Panc1 (cell line): ENCODE measurements at regions not wholly inside any gene's neighbourhood (a gene's known extent, or its start where the extent isn't known, plus 50 kb on each side); places are given as distances from the start of the nearest gene placed in this dataset.

Source experiments
- ATAC-seq: fragments of 200-7000 bp; cut with Tn5 transposase; 2 replicates; pipeline ENCODE4 v1.9.1; 2020; ENCODE audit warnings: mild to moderate bottlenecking, moderate library complexity
- BruUV-seq: library from RNA; stranded (reverse); fragments of 400-500 nt; replicated peaks from 2 replicates; lab custom pipeline; 2021; lab: Mats Ljungman, UMichigan
- CTCF ChIA-PET: fragments of 300-600 bp; sonication (Branson Sonifier 250); formaldehyde crosslinking; loops from one replicate; lab custom pipeline; 2022; ENCODE audit warnings: antibody characterized with exemption; lab: Charles Lee
- POLR2A ChIA-PET: fragments of 300-600 bp; sonication (Branson Sonifier 250); formaldehyde crosslinking; loops from one replicate; lab custom pipeline; 2022; ENCODE audit warnings: antibody characterized with exemption; lab: Charles Lee
- DNase-seq: peaks from one replicate; pipeline ENCODE4 v3.0.0-alpha.2; 2010; ENCODE audit warnings: low read depth, low spot score
- H3K27ac ChIP-seq: 2 replicates; pipeline ENCODE4 v1.5.1; 2011; ENCODE audit warnings: mild to moderate bottlenecking, low read length, inconsistent platforms
- H3K27me3 ChIP-seq: fragments of 200-500 bp; sonication (Bioruptor generic); 2 replicates; pipeline ENCODE4 v1.6.0; 2014; ENCODE audit warnings: low read length, inconsistent platforms; ENCODE audit not compliant: control insufficient read depth, insufficient read depth
- H3K36me3 ChIP-seq: fragments of 200-500 bp; sonication (Bioruptor generic); 2 replicates; pipeline ENCODE4 v1.5.1; 2014; ENCODE audit warnings: inconsistent platforms, mild to moderate bottlenecking, low read length, moderate library complexity; ENCODE audit not compliant: control insufficient read depth, insufficient read depth
- H3K4me1 ChIP-seq: 2 replicates; pipeline ENCODE4 v1.5.1; 2011; ENCODE audit warnings: inconsistent platforms, mild to moderate bottlenecking, low read length, moderate library complexity; ENCODE audit not compliant: control insufficient read depth, insufficient read depth
- H3K4me3 ChIP-seq, 2 experiments: 2 replicates each; pipeline ENCODE4 v1.5.1; 2011 to 2012; ENCODE audit warnings: low read depth in 2 of 2, low read length in 2 of 2, mild to moderate bottlenecking in 2 of 2, inconsistent platforms in 1 of 2, moderate library complexity in 1 of 2
- H3K9me3 ChIP-seq: fragments of 200-500 bp; sonication (Bioruptor generic); 2 replicates; pipeline ENCODE4 v1.5.1; 2014; ENCODE audit warnings: low read depth, mild to moderate bottlenecking, inconsistent platforms, low read length, moderate library complexity; ENCODE audit not compliant: control insufficient read depth, insufficient read depth
- CTCF ChIP-seq: fragments of 450-650 bp; IDR thresholded peaks from 2 replicates; pipeline ENCODE4 v1.5.1; 2017; ENCODE audit warnings: mild to moderate bottlenecking
- POLR2AphosphoS5 ChIP-seq: IDR thresholded peaks from 2 replicates; pipeline ENCODE4 v1.6.1; 2012; ENCODE audit warnings: mild to moderate bottlenecking, low read depth, low read length, moderate library complexity
- REST ChIP-seq, 2 experiments: IDR thresholded peaks; 2 replicates each; pipeline ENCODE4 v1.6.1; 2011 to 2012; ENCODE audit warnings: low read depth in 2 of 2, control low read depth in 1 of 2, low read length in 1 of 2, mild to moderate bottlenecking in 1 of 2, moderate library complexity in 1 of 2; ENCODE audit not compliant: insufficient read depth in 1 of 2
- SIN3A ChIP-seq: IDR thresholded peaks from 2 replicates; pipeline ENCODE4 v1.6.1; 2012; ENCODE audit warnings: low read depth, mild to moderate bottlenecking, low read length, moderate library complexity, borderline replicate concordance; ENCODE audit not compliant: insufficient read depth
- TCF7L2 ChIP-seq: IDR thresholded peaks from 2 replicates; pipeline ENCODE4 v1.6.1; 2011; ENCODE audit warnings: mild to moderate bottlenecking, low read depth, low read length, inconsistent platforms
- in situ Hi-C: cut with HindIII; loops from 2 replicates; pipeline ENCODE4 v1.10.0; 2016; ENCODE audit warnings: low sequenced_read_pairs, low pct_unique_long_range_greater_than_20kb
- intact Hi-C: fragments of 100-400 bp; cut with micrococcal nuclease; formaldehyde crosslinking; loops from one replicate; pipeline ENCODE4 v1.10.0; 2022; ENCODE audit not compliant: unreplicated experiment

GRCh38 chr15:100726421-100727190 lies 124.2 kb downstream of the ASB7 start:
- Histone ChIP-seq H3K4me1 (peaks cover 73% of the 10 kb centered on the region), H3K27me3 (no peaks in the 10 kb centered on the region), H3K27ac (peak overlapping the region; percentile 98), H3K9me3 (no peaks in the 10 kb centered on the region), H3K4me3 (no peak overlapping the region), H3K36me3 (no peaks in the 10 kb centered on the region)
- TF ChIP-seq SIN3A (no peak), CTCF (no peak), TCF7L2 (no peak), REST (IDR thresholded peaks at IDR 0.05; ENCODE audit: insufficient read depth in 1 of 2, low read depth in 2 of 2, low read length in 1 of 2) (no peak), POLR2AphosphoS5 (no peak)
- no TSS peak for BruUV-seq
- DNase-seq (no peak), ATAC-seq (no peak)
- intact Hi-C loops (no loop called here), in situ Hi-C loops (no loop called here)
- ChIA-PET POLR2A (no interaction called here), CTCF (no interaction called here)

- Histone ChIP-seq H3K4me1 (peaks cover 72% of the 10 kb centered on the region), H3K27me3 (no peaks in the 10 kb centered on the region), H3K4me3 (no peak overlapping the region), H3K36me3 (no peaks in the 10 kb centered on the region), H3K9me3 (no peaks in the 10 kb centered on the region), H3K27ac (peak overlapping the region; percentile 98)
- ATAC-seq (no peak), DNase-seq (no peak)
- POLR2A ChIA-PET: no interaction called here
- intact Hi-C loops (no loop called here), in situ Hi-C loops (no loop called here)
- CTCF ChIA-PET: no interaction called here
- BruUV-seq: no TSS peak
- TF ChIP-seq TCF7L2: no peak
- no peak for TF ChIP-seq POLR2AphosphoS5
Measured at GRCh38 chr15:100727291-100727851, 125.0 kb downstream of the ASB7 start.
